Fibroblast of peridontal ligament (primary cell): ENCODE measurements at regions not wholly inside any gene's neighbourhood (a gene's known extent, or its start where the extent isn't known, plus 50 kb on each side); places are given as distances from the start of the nearest gene placed in this dataset.
A peak's percentile ranks its signal among the peaks of the same experiment; 100 is the strongest.

Experiments used
- DNase-seq: peaks from one replicate; pipeline ENCODE4 v3.0.0-alpha.2; 2010; ENCODE audit errors: extremely low read depth

GRCh38 chr1:29977550-29977949 lies 741.2 kb downstream of the PTPRU start:
- no peak for DNase-seq

- peak; percentile 26 for DNase-seq
Measured at GRCh38 chr1:29975036-29975694, 738.8 kb downstream of the PTPRU start.

GRCh38 chr1:29974316-29974724 lies 738.0 kb downstream of the PTPRU start:
- peak; percentile 39 for DNase-seq

DNA sequence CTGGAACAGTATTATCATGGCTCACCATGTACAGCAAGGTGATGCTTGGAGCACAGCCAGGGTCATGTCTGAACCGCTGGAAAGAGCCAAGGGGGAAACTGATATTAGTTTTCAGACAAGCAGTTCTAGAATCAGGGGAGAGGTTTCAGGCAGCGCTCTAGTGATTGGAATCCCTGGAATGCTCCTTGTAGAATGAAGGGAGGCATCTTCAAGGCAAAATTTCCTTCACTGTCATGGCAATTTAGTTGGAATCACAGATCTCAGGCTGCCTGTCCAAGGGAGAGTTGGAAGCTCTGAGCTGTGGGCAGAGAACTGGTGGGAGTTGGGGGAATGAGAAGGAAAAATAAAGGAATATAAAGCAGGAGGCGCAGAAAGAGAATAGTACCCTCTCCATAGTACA lies 737.1 kb downstream of the PTPRU start:
- no peak for DNase-seq

DNA sequence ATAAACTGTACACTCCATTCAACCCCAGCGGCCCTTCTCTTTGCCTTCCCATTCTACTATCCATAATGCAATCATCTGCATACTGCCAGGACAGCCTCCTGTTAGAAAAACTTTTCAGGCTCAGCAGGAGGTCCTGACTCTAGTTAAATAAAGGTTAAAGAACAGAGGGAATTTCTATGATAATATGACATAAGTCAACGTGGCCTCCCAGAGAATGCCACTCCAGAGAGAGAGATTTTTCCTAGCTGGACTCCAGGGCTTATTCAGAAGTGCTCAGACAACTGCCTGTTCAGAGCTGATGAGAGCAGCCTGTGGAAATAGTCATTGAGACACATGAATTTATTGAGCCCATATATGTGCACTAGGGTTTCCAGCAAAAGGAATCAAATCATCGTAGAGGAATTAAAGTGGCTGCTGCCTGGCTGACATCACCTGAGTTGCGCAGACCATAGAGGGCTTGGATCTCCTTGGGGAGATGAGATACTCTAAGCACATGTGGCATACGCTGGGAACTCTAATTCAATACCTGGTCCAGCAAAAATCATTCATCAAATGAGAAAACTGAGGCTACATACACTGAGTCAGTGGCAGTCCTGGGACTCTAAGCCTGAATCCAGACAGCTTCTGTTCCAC lies 736.2 kb downstream of the PTPRU start:
- no peak for DNase-seq

- no peak for DNase-seq
Measured at GRCh38 chr1:29971703-29972102, 735.4 kb downstream of the PTPRU start.

- DNase-seq, result no peak
Measured at GRCh38 chr1:29970747-29971325, 734.5 kb downstream of the PTPRU start.

DNA sequence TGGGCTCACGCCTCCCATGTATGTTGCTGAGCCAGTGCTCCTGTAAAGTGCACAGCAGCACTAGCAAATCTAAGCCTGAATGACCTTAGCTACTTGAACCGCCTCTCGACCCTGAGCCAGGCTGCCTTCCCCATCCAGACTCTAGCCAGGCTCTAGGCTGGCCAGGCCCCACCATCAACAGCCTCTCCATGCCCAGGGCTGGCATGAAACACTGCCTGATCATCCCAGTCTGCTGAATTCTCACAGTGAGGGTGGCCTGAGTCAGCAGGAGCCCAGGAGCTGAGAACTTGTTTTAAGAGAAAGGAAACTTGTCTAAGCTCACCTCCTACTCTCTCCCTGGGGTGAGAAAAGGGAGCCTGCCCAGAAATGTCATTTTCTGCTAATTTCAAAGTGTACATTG lies 733.3 kb downstream of the PTPRU start:
- no peak for DNase-seq

- DNase-seq, result no peak
Measured at GRCh38 chr1:29967261-29967660, 730.9 kb downstream of the PTPRU start.

DNA sequence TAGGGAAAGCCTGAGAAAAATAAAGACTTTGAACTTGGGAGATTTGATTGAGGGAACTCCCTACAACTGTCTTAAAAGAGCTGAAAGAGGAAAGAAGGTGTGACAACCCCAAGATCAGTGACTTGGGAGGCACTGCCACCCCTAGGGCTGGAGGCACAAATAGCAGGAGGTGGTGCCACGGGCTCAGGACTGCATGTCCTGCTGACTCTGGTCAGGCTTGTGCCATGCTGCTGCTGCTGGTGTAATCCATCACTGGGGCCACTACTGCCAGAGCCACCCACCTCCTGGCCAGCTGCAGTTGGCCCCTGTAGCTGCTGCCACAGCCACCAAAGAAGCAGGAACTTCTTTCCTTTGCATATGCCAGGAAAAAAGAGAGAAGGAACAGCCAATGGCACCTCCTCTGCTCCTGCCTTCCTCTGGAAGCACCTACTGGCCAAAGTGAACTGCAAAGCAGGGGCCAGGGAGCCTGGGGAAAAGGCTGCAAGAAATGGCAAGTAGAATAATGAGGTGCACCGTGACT lies 730.3 kb downstream of the PTPRU start:
- no peak for DNase-seq

DNA sequence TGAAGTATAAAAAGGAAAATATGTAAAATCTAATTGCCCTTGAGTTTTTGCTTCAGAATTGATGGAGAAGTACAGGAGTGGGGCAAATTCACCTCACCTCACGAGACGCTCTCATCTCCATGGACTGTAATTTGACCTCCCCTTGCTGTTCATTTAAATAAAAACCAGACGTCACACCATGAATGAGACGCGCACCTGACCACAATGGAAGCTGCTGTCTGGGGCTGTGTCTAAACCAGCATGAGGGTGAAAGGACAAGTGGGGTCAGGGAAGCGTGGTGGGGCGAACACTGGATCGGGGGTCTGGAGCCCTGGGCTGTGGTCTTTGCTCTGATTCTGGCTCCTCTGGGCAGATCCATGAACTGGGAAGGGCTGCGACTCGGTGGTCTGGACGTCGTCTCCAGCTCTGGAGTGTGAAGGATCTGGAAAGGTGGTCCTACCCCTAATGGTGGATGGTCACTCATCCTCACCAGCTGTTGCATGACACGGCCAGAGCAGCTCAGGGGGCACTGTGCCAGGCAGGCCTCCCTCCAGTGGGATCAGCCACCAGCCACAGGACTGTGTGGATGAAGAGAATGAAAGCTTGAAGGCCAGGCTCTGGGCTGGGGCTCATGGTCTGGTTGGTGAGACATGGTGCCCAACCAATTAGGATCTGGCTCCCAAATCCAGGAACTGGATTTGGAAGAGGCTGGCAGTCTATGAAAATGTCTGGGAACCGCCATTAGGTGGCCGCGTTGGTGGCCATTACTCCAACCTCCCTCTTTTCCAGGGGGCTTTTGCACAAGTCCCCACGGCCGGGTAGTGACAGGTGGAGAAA lies 728.6 kb downstream of the PTPRU start:
- no peak for DNase-seq

DNA sequence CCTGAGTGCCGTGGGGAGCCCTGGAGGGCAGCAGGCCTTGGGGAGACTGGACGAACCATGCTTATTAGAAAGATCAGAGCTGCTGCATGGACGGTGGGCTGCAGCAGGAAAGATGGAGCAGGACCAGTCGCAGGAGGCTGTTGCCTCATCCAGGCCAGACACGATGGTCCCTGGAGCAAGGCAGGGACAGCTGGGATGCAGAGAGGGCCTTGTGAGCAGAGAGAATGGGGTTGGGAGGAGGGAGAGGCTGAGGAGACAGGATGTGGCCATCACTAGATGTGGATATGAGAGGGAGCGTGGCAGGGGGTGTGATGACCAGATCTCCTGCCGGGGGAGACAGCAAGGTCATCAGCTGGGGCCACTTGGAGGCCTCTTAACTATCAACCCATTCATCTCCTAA lies 727.6 kb downstream of the PTPRU start:
- DNase-seq, result no peak

DNA sequence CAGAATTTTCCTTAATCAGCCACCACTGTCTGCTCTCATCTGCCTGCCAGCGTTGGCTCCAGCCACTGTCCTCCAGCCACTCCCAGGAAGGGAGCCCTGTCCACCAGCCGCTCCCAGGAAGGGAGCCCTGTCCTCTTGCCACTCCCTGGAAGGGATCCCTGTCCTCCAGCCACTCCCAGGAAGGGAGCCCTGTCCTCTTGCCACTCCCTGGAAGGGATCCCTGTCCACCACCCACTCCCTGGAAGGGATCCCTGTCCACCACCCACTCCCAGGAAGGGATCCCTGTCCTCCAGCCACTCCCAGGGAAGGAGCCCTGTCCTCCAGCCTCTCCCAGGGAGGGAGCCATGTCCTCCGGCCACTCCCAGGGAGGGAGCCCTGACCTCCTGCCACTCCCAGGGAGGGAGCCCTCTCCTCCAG lies 726.5 kb downstream of the PTPRU start:
- no peak for DNase-seq

DNA sequence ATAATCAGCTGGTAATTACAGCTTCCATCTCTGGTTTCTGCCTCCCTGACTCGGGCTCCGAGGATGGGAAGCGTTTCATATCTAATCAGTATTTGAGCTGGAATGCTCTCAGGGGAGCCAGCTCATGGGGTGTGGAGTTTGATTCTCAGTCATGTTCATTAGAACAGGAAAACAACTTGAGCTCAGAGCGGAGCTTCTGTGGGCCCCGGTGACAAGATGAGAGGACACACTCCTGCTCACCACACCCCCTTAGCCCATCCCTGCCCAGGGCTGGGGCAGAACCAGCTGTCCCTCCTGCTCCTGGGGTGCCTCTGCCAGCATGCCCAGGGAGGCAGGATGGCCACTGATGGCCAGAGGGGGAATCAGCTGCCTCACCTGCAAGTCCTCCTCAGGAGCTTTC lies 726.0 kb downstream of the PTPRU start:
- no peak for DNase-seq

- DNase-seq, result no peak
Measured at GRCh38 chr1:29961293-29962059, 725.2 kb downstream of the PTPRU start.

DNA sequence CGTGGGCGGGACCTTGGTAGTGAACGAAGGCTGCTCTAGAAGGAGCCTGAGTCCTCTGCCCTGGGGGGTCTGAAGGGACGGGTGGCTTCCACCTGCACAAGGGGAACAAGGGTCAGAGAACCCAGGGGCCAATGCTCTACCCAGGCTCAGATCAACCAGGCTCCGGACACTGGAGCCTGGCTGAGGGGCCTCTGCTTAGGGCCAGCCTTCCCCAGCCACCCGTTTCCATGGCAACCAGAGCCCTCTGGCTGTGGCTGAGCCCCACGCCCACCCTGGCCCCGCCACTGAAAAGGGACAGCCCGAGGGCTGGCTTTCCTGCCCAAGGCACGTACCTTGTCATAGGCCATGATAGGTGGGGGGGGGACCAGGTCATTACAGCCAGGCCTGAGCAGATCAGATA lies 724.6 kb downstream of the PTPRU start:
- DNase-seq, result no peak

- DNase-seq, result no peak
Measured at GRCh38 chr1:29960156-29960755, 723.9 kb downstream of the PTPRU start.

DNA sequence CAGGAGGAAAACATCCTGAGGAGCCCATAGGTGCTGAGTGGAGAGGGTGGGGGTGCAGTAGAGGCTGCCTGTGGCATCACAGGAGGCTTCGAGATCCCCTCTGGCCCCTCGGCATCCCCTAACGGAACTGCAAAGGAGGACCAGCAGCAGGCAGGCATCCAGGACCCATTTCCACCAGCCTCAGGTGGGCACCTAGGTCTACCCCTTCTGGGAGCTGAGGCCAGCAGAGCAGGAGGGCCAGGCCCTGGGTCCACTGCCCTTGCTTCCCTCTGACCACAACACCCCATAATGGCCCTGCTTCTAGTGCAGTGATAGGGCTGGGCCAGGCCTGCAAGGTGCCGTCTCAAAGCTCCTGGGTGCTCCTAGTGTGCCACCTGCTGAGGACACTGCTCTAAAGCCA lies 723.0 kb downstream of the PTPRU start:
- DNase-seq, result no peak

GRCh38 chr1:29958271-29958670 lies 721.9 kb downstream of the PTPRU start:
- DNase-seq, result no peak

DNA sequence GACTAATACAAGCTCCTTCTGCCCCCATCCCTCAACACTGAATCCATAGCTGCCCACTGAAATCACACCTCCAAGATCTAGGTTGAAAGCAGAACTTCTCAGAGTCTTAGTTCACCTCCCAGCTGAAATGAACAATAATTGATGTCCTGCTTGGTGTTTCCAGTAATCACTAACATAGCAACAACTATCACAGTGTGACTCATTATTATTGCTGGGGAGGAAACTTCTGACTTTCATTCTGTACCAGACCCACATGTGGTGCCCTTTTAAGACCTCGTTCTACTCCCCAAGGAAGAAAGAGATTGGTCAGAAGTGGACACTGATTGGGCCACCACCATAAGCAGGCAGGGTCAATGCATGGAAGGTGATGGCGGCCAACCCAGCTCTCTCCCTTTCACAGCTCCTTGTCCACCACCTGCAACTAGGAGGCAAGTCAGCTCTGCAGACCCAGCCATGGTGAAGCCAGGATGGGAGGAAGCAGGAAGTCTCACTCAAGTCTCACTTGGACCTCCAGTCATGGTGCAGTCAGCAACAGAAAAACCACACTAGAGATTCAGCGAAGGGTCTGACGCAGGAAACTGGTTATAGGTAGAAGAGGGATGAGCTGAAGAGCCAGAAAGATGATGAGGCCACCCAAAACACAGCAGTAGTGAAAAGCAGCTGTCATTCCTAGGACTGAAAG lies 720.2 kb downstream of the PTPRU start:
- DNase-seq, result no peak

DNA sequence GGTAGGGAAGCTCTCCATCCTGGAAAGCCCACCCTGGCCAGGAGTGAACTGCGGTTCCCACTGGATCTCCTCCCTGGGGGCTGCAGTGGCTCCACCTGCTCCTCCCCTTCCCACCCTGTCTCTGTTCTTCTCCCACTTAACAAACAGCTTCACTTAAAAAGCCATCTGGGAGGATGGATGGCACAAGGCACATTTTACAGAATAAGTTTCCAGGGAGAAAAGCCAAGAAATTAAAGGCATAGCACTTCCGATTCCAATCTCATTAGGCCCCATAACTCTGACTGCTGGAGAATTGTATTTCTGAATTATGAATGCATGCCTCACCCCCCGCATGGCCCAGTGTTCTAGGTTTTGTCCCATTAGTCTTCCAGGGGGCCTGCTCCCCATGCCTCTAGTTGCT lies 718.3 kb downstream of the PTPRU start:
- DNase-seq, result no peak
